WTC11 (cell line): ENCODE measurements at regions not wholly inside any gene's neighbourhood (a gene's known extent, or its start where the extent isn't known, plus 50 kb on each side); places are given as distances from the start of the nearest gene placed in this dataset.

Experiments used
- ATAC-seq: fragments of 200-7000 bp; cut with Tn5 transposase; 2 replicates; pipeline ENCODE4 v1.10.0; 2021; ENCODE audit warnings: mild to moderate bottlenecking, moderate library complexity
- CTCF ChIA-PET: fragments of 300-600 bp; sonication (Branson Sonifier 250); formaldehyde crosslinking; loops from one replicate; lab custom pipeline; 2021; ENCODE audit warnings: antibody characterized with exemption; lab: Charles Lee
- POLR2A ChIA-PET: fragments of 350-600 bp; sonication (Branson Sonifier 250); formaldehyde crosslinking; loops from one replicate; lab custom pipeline; 2021; ENCODE audit warnings: antibody characterized with exemption; lab: Charles Lee
- DNase-seq: peaks from one replicate; pipeline ENCODE4 v3.0.0; 2021; ENCODE audit warnings: low spot score
- H3K27ac Mint-ChIP-seq: 2 replicates; pipeline ENCODE4 v1.8.0; 2021; ENCODE audit warnings: mixed read lengths
- H3K27me3 Mint-ChIP-seq: 2 replicates; pipeline ENCODE4 v1.8.0; 2021; ENCODE audit warnings: low read depth, mild to moderate bottlenecking, moderate library complexity, mixed read lengths
- H3K36me3 Mint-ChIP-seq: 2 replicates; pipeline ENCODE4 v1.8.0; 2021; ENCODE audit warnings: mixed read lengths
- H3K4me1 Mint-ChIP-seq: 2 replicates; pipeline ENCODE4 v1.8.0; 2022; ENCODE audit warnings: mixed read lengths
- H3K4me3 Mint-ChIP-seq: 2 replicates; pipeline ENCODE4 v1.8.0; 2021; ENCODE audit warnings: mild to moderate bottlenecking, moderate library complexity, mixed read lengths
- H3K9me3 Mint-ChIP-seq: 2 replicates; pipeline ENCODE4 v1.8.0; 2021; ENCODE audit warnings: mixed read lengths
- CBFB ChIP-seq: sonication (generic); formaldehyde crosslinking; IDR thresholded peaks from 2 replicates; pipeline ENCODE4 v1.8.1; 2022; ENCODE audit warnings: mild to moderate bottlenecking, low read depth, missing genetic modification reagents
- EMX1 ChIP-seq: fragments of 250-450 bp; sonication (Bioruptor Pico); IDR thresholded peaks from 2 replicates; pipeline ENCODE4 v1.8.0; 2021; ENCODE audit warnings: mild to moderate bottlenecking
- HMGA2 ChIP-seq: fragments of 250-450 bp; sonication (Bioruptor Pico); IDR thresholded peaks from 2 replicates; pipeline ENCODE4 v1.4.0; 2021; ENCODE audit warnings: mild to moderate bottlenecking, moderate library complexity
- NFATC4 ChIP-seq: fragments of 250-450 bp; sonication (Bioruptor Pico); IDR thresholded peaks from 2 replicates; pipeline ENCODE4 v1.9.0; 2021; ENCODE audit warnings: mild to moderate bottlenecking
- NR1H2 ChIP-seq: sonication (generic); formaldehyde crosslinking; IDR thresholded peaks from 2 replicates; pipeline ENCODE4 v1.9.0; 2021; ENCODE audit warnings: mild to moderate bottlenecking, moderate library complexity, missing genetic modification reagents
- RORB ChIP-seq: fragments of 250-450 bp; sonication (Bioruptor Pico); IDR thresholded peaks from 2 replicates; pipeline ENCODE4 v1.9.0; 2021; ENCODE audit warnings: mild to moderate bottlenecking
- SMAD4 ChIP-seq: sonication (generic); formaldehyde crosslinking; IDR thresholded peaks from 2 replicates; pipeline ENCODE4 v1.8.0; 2022; ENCODE audit warnings: mild to moderate bottlenecking, missing genetic modification reagents
- ZNF121 ChIP-seq: sonication (generic); formaldehyde crosslinking; IDR thresholded peaks from 2 replicates; pipeline ENCODE4 v1.8.0; 2023; ENCODE audit warnings: missing genetic modification reagents
- ZNF671 ChIP-seq: fragments of 250-450 bp; sonication (Bioruptor Pico); IDR thresholded peaks from 2 replicates; pipeline ENCODE4 v1.8.0; 2021; ENCODE audit warnings: mild to moderate bottlenecking
- TF ChIP-seq, protein P1 (sequence below): fragments of 250-450 bp; sonication (Bioruptor Pico); IDR thresholded peaks from 2 replicates; pipeline ENCODE4 v1.8.0; 2021; ENCODE audit warnings: mild to moderate bottlenecking
- TF ChIP-seq, protein P2 (sequence below): sonication (generic); formaldehyde crosslinking; IDR thresholded peaks from 2 replicates; pipeline ENCODE4 v1.8.1; 2022; ENCODE audit warnings: mild to moderate bottlenecking, missing genetic modification reagents, moderate library complexity, borderline replicate concordance
- TF ChIP-seq, protein P3 (sequence below): sonication (generic); formaldehyde crosslinking; IDR thresholded peaks from 2 replicates; pipeline ENCODE4 v1.8.0; 2022; ENCODE audit warnings: mild to moderate bottlenecking, missing genetic modification reagents
- TF ChIP-seq, protein P4 (sequence below): sonication (generic); formaldehyde crosslinking; IDR thresholded peaks from 2 replicates; pipeline ENCODE4 v1.8.1; 2022; ENCODE audit warnings: missing genetic modification reagents, borderline replicate concordance
- TF ChIP-seq, protein P5 (sequence below): sonication (generic); formaldehyde crosslinking; IDR thresholded peaks from 2 replicates; pipeline ENCODE4 v1.8.0; 2022; ENCODE audit warnings: mild to moderate bottlenecking, missing genetic modification reagents
- TF ChIP-seq, protein P6 (sequence below): sonication (generic); formaldehyde crosslinking; IDR thresholded peaks from 2 replicates; pipeline ENCODE4 v1.8.1; 2023; ENCODE audit warnings: mild to moderate bottlenecking, missing genetic modification reagents, borderline replicate concordance
- TF ChIP-seq, protein P7 (sequence below): sonication (generic); formaldehyde crosslinking; IDR thresholded peaks from 2 replicates; pipeline ENCODE4 v1.8.1; 2023; ENCODE audit warnings: mild to moderate bottlenecking, moderate library complexity, missing genetic modification reagents
- TF ChIP-seq, protein P8 (sequence below): sonication (generic); formaldehyde crosslinking; IDR thresholded peaks from 2 replicates; pipeline ENCODE4 v1.8.0; 2023; ENCODE audit warnings: missing genetic modification reagents

DNA sequence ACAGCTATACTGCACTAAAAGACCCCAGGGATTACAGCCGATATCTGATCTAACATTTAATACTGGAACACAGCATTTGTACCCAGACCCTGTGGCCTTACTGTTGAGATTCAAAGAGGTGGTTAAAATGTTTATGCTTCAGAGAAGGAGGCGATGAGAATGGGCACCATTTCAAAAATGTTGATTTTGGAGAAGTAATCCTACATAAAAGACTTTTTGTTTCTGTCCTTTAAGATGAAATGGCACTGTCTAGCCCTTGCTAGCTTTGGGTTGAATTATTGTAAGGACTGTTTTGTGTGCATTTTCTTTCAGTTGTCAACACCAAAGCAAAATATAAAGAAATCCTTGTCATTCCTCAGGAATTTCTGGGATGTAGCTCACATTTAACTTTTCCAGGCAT, 288.5 kb upstream of the ANKH start:
- peaks cover 18% of the 10 kb centered on the region for H3K9me3 Mint-ChIP-seq
- CTCF ChIA-PET: interaction anchor here (1.4 to 1.6 kb wide), 2 partner anchors 11 to 54 kb away, joined by 3 to 4 read pairs; no protein-coding TSS in a partner anchor
- no peaks in the 10 kb centered on the region for H3K36me3 Mint-ChIP-seq
- TF ChIP-seq EMX1 (CRISPR knock-in tag): no peak
- TF ChIP-seq, protein P1, sequence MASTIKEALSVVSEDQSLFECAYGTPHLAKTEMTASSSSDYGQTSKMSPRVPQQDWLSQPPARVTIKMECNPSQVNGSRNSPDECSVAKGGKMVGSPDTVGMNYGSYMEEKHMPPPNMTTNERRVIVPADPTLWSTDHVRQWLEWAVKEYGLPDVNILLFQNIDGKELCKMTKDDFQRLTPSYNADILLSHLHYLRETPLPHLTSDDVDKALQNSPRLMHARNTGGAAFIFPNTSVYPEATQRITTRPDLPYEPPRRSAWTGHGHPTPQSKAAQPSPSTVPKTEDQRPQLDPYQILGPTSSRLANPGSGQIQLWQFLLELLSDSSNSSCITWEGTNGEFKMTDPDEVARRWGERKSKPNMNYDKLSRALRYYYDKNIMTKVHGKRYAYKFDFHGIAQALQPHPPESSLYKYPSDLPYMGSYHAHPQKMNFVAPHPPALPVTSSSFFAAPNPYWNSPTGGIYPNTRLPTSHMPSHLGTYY (CRISPR knock-in tag): no peak
- no peak for TF ChIP-seq RORB
- TF ChIP-seq, all 79 proteins: peak for 0
- H3K4me3 Mint-ChIP-seq: no peak overlapping the region
- DNase-seq: no peak
- 0 out of 2 replicates have a peak, but pooled peaks cover 3% of the 10 kb centered on the region for H3K4me1 Mint-ChIP-seq
- no peak for ATAC-seq
- H3K27ac Mint-ChIP-seq: no peak overlapping the region
- POLR2A ChIA-PET: no interaction called here
- H3K27me3 Mint-ChIP-seq: no peaks in the 10 kb centered on the region; the same call in 1 of the 2 replicates

DNA sequence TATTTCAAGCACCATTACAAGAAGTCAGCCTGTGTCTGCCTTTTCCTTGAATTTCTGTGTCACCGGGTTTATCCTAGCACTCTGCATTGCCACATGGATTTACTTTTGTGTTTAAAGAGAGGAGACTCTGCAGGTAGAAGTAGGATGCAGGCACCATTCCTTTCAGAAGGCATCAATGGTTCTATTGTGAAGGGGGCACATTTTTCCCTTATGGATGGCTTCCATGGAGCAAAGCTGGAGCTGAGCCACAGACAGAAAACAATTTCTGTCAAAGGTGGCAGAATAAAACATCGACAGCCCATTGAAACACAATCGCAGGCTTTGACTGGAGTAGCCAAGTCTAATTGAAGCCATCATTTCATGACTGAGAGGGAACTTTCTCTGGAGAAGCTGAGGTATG, 288.0 kb upstream of the ANKH start:
- Mint-ChIP-seq H3K4me3 (no peak overlapping the region), H3K27me3 (no peaks in the 10 kb centered on the region; the same call in 1 of the 2 replicates), H3K36me3 (no peaks in the 10 kb centered on the region), H3K27ac (no peak overlapping the region)
- POLR2A ChIA-PET: no interaction called here
- ATAC-seq (no peak), DNase-seq (no peak)
- no peak for TF ChIP-seq SMAD4
- TF ChIP-seq, protein P2, sequence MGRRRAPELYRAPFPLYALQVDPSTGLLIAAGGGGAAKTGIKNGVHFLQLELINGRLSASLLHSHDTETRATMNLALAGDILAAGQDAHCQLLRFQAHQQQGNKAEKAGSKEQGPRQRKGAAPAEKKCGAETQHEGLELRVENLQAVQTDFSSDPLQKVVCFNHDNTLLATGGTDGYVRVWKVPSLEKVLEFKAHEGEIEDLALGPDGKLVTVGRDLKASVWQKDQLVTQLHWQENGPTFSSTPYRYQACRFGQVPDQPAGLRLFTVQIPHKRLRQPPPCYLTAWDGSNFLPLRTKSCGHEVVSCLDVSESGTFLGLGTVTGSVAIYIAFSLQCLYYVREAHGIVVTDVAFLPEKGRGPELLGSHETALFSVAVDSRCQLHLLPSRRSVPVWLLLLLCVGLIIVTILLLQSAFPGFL: no peak
- TF ChIP-seq CBFB (CRISPR knock-in tag): no peak
- TF ChIP-seq, protein P3, sequence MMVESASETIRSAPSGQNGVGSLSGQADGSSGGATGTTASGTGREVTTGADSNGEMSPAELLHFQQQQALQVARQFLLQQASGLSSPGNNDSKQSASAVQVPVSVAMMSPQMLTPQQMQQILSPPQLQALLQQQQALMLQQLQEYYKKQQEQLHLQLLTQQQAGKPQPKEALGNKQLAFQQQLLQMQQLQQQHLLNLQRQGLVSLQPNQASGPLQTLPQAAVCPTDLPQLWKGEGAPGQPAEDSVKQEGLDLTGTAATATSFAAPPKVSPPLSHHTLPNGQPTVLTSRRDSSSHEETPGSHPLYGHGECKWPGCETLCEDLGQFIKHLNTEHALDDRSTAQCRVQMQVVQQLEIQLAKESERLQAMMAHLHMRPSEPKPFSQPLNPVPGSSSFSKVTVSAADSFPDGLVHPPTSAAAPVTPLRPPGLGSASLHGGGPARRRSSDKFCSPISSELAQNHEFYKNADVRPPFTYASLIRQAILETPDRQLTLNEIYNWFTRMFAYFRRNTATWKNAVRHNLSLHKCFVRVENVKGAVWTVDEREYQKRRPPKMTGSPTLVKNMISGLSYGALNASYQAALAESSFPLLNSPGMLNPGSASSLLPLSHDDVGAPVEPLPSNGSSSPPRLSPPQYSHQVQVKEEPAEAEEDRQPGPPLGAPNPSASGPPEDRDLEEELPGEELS: no peak
- TF ChIP-seq, protein P4, sequence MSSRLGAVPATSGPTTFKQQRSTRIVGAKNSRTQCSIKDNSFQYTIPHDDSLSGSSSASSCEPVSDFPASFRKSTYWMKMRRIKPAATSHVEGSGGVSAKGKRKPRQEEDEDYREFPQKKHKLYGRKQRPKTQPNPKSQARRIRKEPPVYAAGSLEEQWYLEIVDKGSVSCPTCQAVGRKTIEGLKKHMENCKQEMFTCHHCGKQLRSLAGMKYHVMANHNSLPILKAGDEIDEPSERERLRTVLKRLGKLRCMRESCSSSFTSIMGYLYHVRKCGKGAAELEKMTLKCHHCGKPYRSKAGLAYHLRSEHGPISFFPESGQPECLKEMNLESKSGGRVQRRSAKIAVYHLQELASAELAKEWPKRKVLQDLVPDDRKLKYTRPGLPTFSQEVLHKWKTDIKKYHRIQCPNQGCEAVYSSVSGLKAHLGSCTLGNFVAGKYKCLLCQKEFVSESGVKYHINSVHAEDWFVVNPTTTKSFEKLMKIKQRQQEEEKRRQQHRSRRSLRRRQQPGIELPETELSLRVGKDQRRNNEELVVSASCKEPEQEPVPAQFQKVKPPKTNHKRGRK: no peak
- TF ChIP-seq, protein P5, sequence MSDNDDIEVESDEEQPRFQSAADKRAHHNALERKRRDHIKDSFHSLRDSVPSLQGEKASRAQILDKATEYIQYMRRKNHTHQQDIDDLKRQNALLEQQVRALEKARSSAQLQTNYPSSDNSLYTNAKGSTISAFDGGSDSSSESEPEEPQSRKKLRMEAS (CRISPR knock-in tag): no peak
- TF ChIP-seq NFATC4 (CRISPR knock-in tag): no peak
- TF ChIP-seq, all 79 proteins: peak for 0
- H3K9me3 Mint-ChIP-seq: peaks cover 16% of the 10 kb centered on the region
- CTCF ChIA-PET: interaction anchor here (1.6 kb wide), 1 partner anchor 54 kb away, joined by 4 read pairs; no protein-coding TSS in a partner anchor
- 0 out of 2 replicates have a peak, but pooled peaks cover 3% of the 10 kb centered on the region for H3K4me1 Mint-ChIP-seq

DNA sequence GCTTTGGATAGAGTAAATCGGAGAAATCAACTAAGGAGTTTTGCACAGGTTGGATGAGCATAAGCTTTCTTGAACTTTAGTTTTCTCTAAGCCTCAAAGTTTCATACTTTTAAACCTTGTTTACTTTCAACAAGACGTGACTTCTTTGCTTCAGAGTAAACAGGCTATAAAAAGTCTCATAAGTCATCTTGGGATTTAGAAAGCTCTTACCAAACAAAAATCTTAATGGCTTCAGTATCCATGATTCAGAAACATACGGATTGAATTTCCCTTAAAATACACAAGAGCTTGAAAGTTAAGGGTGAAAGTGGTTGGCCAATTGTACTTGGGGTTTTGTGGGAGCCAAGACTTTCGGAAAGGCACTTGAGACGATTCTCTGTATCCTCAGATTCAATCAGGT, 270.9 kb upstream of the ANKH start:
- Mint-ChIP-seq H3K4me1 (peaks cover 23% of the 10 kb centered on the region), H3K27ac (no peak overlapping the region), H3K4me3 (no peak overlapping the region), H3K9me3 (0 out of 2 replicates have a peak, but pooled peaks cover 3% of the 10 kb centered on the region), H3K36me3 (no peaks in the 10 kb centered on the region), H3K27me3 (no peaks in the 10 kb centered on the region)
- POLR2A ChIA-PET: no interaction called here
- DNase-seq: no peak
- CTCF ChIA-PET: interaction anchor here (0.9 to 1.5 kb wide), 2 partner anchors 10 to 36 kb away, joined by 3 read pairs; no protein-coding TSS in a partner anchor
- ATAC-seq: no peak
- TF ChIP-seq, protein P6, sequence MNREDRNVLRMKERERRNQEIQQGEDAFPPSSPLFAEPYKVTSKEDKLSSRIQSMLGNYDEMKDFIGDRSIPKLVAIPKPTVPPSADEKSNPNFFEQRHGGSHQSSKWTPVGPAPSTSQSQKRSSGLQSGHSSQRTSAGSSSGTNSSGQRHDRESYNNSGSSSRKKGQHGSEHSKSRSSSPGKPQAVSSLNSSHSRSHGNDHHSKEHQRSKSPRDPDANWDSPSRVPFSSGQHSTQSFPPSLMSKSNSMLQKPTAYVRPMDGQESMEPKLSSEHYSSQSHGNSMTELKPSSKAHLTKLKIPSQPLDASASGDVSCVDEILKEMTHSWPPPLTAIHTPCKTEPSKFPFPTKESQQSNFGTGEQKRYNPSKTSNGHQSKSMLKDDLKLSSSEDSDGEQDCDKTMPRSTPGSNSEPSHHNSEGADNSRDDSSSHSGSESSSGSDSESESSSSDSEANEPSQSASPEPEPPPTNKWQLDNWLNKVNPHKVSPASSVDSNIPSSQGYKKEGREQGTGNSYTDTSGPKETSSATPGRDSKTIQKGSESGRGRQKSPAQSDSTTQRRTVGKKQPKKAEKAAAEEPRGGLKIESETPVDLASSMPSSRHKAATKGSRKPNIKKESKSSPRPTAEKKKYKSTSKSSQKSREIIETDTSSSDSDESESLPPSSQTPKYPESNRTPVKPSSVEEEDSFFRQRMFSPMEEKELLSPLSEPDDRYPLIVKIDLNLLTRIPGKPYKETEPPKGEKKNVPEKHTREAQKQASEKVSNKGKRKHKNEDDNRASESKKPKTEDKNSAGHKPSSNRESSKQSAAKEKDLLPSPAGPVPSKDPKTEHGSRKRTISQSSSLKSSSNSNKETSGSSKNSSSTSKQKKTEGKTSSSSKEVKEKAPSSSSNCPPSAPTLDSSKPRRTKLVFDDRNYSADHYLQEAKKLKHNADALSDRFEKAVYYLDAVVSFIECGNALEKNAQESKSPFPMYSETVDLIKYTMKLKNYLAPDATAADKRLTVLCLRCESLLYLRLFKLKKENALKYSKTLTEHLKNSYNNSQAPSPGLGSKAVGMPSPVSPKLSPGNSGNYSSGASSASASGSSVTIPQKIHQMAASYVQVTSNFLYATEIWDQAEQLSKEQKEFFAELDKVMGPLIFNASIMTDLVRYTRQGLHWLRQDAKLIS (CRISPR knock-in tag): no peak
- TF ChIP-seq, protein P7, sequence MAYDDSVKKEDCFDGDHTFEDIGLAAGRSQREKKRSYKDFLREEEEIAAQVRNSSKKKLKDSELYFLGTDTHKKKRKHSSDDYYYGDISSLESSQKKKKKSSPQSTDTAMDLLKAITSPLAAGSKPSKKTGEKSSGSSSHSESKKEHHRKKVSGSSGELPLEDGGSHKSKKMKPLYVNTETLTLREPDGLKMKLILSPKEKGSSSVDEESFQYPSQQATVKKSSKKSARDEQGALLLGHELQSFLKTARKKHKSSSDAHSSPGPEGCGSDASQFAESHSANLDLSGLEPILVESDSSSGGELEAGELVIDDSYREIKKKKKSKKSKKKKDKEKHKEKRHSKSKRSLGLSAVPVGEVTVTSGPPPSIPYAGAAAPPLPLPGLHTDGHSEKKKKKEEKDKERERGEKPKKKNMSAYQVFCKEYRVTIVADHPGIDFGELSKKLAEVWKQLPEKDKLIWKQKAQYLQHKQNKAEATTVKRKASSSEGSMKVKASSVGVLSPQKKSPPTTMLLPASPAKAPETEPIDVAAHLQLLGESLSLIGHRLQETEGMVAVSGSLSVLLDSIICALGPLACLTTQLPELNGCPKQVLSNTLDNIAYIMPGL: no peak
- TF ChIP-seq HMGA2 (CRISPR knock-in tag) (no peak), ZNF671 (CRISPR knock-in tag) (no peak), CBFB (CRISPR knock-in tag) (no peak), ZNF121 (CRISPR knock-in tag) (no peak), NR1H2 (no peak)
- TF ChIP-seq, protein P3: no peak
- TF ChIP-seq, protein P8, sequence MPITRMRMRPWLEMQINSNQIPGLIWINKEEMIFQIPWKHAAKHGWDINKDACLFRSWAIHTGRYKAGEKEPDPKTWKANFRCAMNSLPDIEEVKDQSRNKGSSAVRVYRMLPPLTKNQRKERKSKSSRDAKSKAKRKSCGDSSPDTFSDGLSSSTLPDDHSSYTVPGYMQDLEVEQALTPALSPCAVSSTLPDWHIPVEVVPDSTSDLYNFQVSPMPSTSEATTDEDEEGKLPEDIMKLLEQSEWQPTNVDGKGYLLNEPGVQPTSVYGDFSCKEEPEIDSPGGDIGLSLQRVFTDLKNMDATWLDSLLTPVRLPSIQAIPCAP (CRISPR knock-in tag): no peak
